ENCODE measurements at regions not wholly inside any gene's neighbourhood (a gene's known extent, or its start where the extent isn't known, plus 50 kb on each side); places are given as distances from the start of the nearest gene placed in this dataset.

DNA sequence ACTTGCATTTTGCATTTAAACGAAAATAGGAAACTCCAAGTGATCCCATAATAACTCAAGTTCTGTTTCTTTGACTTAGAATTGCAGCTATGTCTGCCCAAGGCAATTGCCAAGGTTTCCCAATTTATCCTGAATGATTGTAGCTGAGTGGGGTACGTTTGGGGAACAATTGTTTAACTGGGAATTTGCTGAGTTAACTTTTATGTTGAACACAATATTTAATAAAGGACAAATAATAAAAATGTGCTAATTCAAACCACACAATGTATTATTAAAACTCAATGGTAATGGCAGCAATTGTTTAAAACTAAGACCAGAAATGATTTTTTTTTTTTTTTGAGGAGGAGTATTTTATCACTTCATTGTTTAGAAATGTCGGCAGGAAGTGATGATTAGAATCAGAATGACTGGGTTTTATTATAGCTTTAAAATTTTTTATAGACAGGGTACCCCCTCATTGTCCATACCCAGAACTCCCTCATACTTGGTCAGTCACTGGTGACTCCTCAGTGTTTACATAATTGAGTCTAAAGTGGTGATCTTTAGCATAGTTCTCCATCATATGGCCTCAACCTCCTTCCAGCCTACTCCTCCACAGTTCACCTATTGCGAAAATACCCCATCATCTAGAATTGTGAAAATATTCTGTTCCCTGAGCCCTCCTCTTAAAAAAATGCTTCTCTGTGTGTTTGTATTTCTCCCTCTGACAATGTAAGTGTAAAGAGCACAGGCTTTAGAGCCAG is 389.2 kb upstream of the CITED2 start:
- 90% methylated on average over 3 of the region's 4 CpGs for WGBS
- H3K27ac ChIP-seq (ENCODE audit: low read depth, low read length) = no peak overlapping the region
- no peak overlapping the region for H3K4me3 ChIP-seq (ENCODE audit: low read length)

DNA sequence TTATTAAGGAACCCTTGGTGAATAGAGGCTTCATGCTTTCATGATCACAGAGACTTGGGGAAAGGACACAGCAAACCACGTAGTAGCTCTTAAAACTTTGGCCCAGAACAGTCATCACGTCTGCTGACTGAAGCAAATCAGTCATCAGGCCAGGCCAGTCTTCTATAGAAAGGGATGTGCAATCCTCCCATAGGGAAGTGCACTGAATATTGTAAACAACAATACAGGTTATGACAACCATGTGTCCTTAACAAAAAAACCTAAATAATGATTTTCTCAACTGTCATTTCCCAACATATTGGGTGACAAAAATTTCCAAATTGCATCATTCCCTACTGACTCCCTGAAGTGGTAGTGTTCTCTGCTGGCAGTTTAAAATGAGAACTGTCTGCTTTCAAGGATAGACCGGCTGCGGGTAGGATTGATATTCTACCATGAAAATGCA is 388.2 kb upstream of the CITED2 start:
- H3K4me3 ChIP-seq (ENCODE audit: low read length) = no peak overlapping the region
- H3K9me3 ChIP-seq (ENCODE audit: insufficient read depth, low read depth, low read length) = no peaks in the 10 kb centered on the region
- H3K36me3 ChIP-seq (ENCODE audit: insufficient read depth, low read length) = no peaks in the 10 kb centered on the region
- H3K27me3 ChIP-seq (ENCODE audit: insufficient read depth, low read length) = no peaks in the 10 kb centered on the region
- H3K4me1 ChIP-seq (ENCODE audit: insufficient read depth, low read length) = peaks cover 24% of the 10 kb centered on the region
- H3K9ac ChIP-seq (ENCODE audit: low read depth, low read length) = no peak overlapping the region
- WGBS = 79% methylated on average over 4 of the region's 4 CpGs
- no peak overlapping the region for H3K27ac ChIP-seq (ENCODE audit: low read depth, low read length)

More for the DNA sequence above, 389.2 kb upstream of the CITED2 start:
- H3K9me3 ChIP-seq (ENCODE audit: insufficient read depth, low read depth, low read length) = no peaks in the 10 kb centered on the region
- H3K9ac ChIP-seq (ENCODE audit: low read depth, low read length) = no peak overlapping the region
- peaks cover 26% of the 10 kb centered on the region for H3K4me1 ChIP-seq (ENCODE audit: insufficient read depth, low read length)
- no peaks in the 10 kb centered on the region for H3K36me3 ChIP-seq (ENCODE audit: insufficient read depth, low read length)
- H3K27me3 ChIP-seq (ENCODE audit: insufficient read depth, low read length) = no peaks in the 10 kb centered on the region

DNA sequence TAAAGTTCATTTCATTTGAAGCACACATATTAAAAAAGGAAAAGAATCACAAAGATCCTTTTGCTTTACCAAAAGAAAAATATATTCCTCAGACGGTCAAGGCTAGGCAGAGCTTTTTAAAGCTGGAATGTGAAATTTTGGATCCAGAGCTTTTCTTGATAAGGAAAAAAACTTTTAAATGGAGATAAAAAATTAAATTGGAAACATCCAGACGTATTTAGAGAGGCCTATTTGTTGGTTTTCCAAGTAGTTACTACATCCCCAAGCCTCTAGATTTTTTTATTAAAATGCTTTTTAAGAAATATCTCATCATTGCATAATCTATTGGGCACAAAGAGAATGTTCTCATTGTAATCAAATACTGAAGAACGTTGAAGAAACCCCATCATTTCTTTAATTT is 385.7 kb upstream of the CITED2 start:
- no peak overlapping the region for H3K27ac ChIP-seq (ENCODE audit: low read depth, low read length)
- no peak overlapping the region for H3K4me3 ChIP-seq (ENCODE audit: low read length)
- H3K36me3 ChIP-seq (ENCODE audit: insufficient read depth, low read length) = no peaks in the 10 kb centered on the region
- H3K9ac ChIP-seq (ENCODE audit: low read depth, low read length) = no peak overlapping the region
- peaks cover 18% of the 10 kb centered on the region for H3K4me1 ChIP-seq (ENCODE audit: insufficient read depth, low read length)
- 93% methylated on average over 2 of the region's 3 CpGs for WGBS
- H3K27me3 ChIP-seq (ENCODE audit: insufficient read depth, low read length) = no peaks in the 10 kb centered on the region
- no peaks in the 10 kb centered on the region for H3K9me3 ChIP-seq (ENCODE audit: insufficient read depth, low read depth, low read length)

DNA sequence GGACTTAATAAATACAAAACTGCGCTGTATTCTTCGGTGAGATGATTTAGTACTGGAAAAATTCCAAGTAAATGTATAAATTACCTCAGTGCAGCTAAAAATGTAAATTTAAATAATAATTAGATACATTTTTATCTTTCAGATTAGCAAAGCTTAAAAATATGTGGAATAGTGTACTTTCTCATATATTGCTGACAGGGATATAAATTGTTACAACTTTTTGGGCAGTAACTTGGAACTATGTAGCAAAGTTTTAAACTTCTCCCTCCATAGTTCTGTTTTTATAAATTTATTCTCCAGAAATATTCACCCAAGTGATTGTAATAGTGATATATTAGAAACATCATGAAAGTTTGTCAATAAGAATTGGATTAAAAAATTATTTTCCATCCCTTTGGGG is 384.6 kb upstream of the CITED2 start:
- Histone ChIP-seq H3K4me3 (ENCODE audit: low read length) (no peak overlapping the region), H3K9ac (ENCODE audit: low read depth, low read length) (no peak overlapping the region), H3K27ac (ENCODE audit: low read depth, low read length) (no peak overlapping the region), H3K36me3 (ENCODE audit: insufficient read depth, low read length) (no peaks in the 10 kb centered on the region), H3K4me1 (ENCODE audit: insufficient read depth, low read length) (peaks cover 9% of the 10 kb centered on the region; the same call in 1 of the 2 replicates), H3K27me3 (ENCODE audit: insufficient read depth, low read length) (no peaks in the 10 kb centered on the region), H3K9me3 (ENCODE audit: insufficient read depth, low read depth, low read length) (no peaks in the 10 kb centered on the region)
- no CpG with 5 or more reads among the region's 2 CpGs for WGBS

DNA sequence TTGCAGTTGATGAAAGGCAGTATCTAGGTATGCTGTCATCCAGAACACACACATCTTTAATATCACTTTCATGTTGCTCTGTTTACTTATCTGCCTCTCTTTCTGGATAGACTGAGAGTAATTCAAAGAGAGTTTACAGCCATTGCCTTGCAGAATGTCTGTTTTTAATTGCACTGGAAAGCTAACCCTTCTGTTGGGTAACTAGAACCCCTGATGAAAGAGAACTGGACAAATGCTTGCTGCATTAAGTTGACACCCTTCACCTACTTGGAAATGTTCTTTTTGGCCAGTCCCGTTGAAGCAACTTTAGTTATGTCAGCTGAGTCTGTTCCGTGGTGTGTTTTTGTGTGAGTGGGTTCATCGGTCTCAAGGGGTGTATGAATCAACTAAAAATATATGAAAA is 383.8 kb upstream of the CITED2 start:
- Histone ChIP-seq H3K36me3 (ENCODE audit: insufficient read depth, low read length) (no peaks in the 10 kb centered on the region), H3K9ac (ENCODE audit: low read depth, low read length) (no peak overlapping the region), H3K4me3 (ENCODE audit: low read length) (no peak overlapping the region), H3K27me3 (ENCODE audit: insufficient read depth, low read length) (no peaks in the 10 kb centered on the region), H3K27ac (ENCODE audit: low read depth, low read length) (no peak overlapping the region), H3K9me3 (ENCODE audit: insufficient read depth, low read depth, low read length) (no peaks in the 10 kb centered on the region), H3K4me1 (ENCODE audit: insufficient read depth, low read length) (peaks cover 17% of the 10 kb centered on the region; the same call in 1 of the 2 replicates)
- 85% methylated on average over 3 of the region's 3 CpGs for WGBS

DNA sequence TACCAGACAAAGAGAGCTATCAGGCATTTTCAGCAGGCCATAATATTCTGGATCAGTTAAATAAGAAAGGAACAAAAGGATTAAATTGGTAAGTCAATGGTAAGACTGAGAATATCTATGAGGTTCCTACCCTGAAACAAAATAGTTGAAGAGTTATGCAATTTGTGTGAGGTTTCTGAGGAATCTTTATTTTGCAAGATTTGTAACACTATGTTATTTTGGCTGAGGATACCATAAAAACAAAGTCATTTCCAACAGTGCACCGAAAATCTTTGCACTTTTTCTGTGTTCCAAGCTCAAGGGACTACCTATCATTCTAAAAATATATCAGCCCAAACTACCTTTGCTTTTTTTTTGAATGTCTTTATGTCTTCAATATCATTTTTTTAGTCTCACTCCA is 383.3 kb upstream of the CITED2 start:
- no peaks in the 10 kb centered on the region for H3K36me3 ChIP-seq (ENCODE audit: insufficient read depth, low read length)
- no peaks in the 10 kb centered on the region for H3K9me3 ChIP-seq (ENCODE audit: insufficient read depth, low read depth, low read length)
- H3K27me3 ChIP-seq (ENCODE audit: insufficient read depth, low read length) = no peaks in the 10 kb centered on the region
- no peak overlapping the region for H3K4me3 ChIP-seq (ENCODE audit: low read length)
- H3K27ac ChIP-seq (ENCODE audit: low read depth, low read length) = no peak overlapping the region
- peaks cover 17% of the 10 kb centered on the region; the same call in 1 of the 2 replicates for H3K4me1 ChIP-seq (ENCODE audit: insufficient read depth, low read length)
- no peak overlapping the region for H3K9ac ChIP-seq (ENCODE audit: low read depth, low read length)
- 95% methylated on average over 1 of the region's 1 CpG for WGBS

DNA sequence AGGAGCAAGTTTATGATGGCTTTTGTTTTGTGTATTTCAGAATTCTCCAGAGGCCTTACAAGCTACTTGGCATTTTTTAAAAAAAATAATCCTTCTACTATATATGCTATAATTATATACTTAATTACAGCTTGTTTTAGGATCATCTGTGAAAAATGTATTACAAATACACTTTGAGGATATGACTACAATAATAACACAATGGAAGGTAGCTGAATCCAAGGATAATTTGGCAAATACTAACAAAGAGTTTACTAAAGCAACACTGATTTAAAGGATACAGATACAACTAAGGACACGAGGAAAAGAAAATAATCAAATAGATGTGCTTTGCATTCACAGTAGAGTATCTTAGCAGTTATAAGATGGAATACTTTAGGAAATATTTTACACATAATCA is 381.9 kb upstream of the CITED2 start:
- no peak overlapping the region for H3K9ac ChIP-seq (ENCODE audit: low read depth, low read length)
- H3K9me3 ChIP-seq (ENCODE audit: insufficient read depth, low read depth, low read length) = no peaks in the 10 kb centered on the region
- WGBS = no CpG with 5 or more reads among the region's 1 CpG
- H3K4me1 ChIP-seq (ENCODE audit: insufficient read depth, low read length) = peaks cover 18% of the 10 kb centered on the region; the same call in 1 of the 2 replicates
- H3K36me3 ChIP-seq (ENCODE audit: insufficient read depth, low read length) = no peaks in the 10 kb centered on the region
- no peak overlapping the region for H3K27ac ChIP-seq (ENCODE audit: low read depth, low read length)
- no peaks in the 10 kb centered on the region for H3K27me3 ChIP-seq (ENCODE audit: insufficient read depth, low read length)
- no peak overlapping the region for H3K4me3 ChIP-seq (ENCODE audit: low read length)

DNA sequence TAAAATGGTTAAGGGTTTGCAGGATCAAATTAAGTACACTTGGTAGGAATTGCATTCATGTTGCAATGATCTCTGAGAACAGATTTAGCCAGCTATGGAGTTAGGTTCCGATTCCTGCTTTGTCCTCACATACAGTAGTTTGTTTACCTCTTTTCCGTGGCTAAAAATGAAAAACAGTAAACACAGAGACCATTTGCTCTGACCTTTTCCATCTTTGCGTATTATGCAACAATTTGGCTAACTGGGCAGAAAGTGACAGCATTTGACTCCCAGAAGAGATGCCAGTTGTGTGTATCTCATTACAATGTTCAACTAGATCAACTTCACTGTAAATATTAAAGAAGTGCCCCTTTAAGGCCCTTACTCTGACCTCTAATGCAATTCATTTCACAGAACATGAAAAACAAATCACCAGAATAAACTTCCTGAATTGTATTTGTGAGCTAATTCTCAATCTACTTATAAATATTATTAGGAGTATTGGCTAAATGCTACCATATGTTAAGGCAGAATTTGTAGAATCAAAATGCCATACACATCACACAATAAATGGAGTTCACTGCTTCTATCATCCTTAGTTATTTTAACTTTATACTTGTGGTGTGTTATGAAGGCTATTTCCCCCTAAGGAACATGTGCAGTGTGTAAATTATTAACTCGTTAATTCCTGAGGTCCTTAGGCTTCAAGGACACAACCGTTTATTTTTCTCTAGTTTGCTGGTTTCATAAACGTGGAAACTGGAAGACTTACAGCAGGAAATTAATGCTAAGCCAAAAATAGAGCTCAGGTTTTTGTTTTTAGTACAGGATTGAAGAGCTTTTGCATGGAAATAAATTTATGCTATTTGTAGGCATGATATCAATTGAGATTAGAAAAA is 380.7 kb upstream of the CITED2 start:
- Histone ChIP-seq H3K4me1 (ENCODE audit: insufficient read depth, low read length) (peaks cover 13% of the 10 kb centered on the region; the same call in 1 of the 2 replicates), H3K27me3 (ENCODE audit: insufficient read depth, low read length) (no peaks in the 10 kb centered on the region), H3K9ac (ENCODE audit: low read depth, low read length) (no peak overlapping the region), H3K4me3 (ENCODE audit: low read length) (no peak overlapping the region), H3K36me3 (ENCODE audit: insufficient read depth, low read length) (no peaks in the 10 kb centered on the region), H3K27ac (ENCODE audit: low read depth, low read length) (no peak overlapping the region), H3K9me3 (ENCODE audit: insufficient read depth, low read depth, low read length) (no peaks in the 10 kb centered on the region)
- WGBS = 87% methylated on average over 6 of the region's 6 CpGs

DNA sequence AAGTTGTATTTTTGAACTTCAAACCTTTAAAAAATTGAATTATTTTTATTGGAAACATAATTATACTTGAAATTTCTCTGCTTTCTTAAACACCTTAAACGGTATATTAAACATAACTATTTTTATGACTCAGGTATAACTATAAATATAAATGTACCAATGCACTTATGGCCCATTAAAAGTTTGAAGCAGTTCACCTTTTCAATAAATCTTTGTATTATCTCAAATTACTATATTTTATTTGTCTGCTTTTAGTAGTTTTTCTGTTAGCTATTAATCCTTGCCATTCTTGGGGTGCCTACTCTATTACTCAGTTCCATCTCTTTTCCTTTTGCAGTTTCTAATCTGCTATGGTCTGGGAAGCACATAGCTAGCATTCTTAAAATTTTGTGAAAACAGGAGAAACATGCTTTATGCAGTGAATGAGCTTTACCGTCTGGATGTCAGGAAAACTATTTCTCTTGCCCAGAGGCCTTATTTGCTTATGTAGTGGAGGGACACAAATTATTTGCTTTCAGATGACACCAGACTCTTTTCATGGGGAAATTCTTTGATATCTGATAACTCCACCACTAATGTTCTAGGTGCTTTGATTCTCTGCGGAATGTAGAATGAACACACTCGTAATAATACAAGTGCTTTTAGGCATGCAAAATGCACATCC is 378.9 kb upstream of the CITED2 start:
- Histone ChIP-seq H3K36me3 (ENCODE audit: insufficient read depth, low read length) (no peaks in the 10 kb centered on the region), H3K9me3 (ENCODE audit: insufficient read depth, low read depth, low read length) (no peaks in the 10 kb centered on the region)

DNA sequence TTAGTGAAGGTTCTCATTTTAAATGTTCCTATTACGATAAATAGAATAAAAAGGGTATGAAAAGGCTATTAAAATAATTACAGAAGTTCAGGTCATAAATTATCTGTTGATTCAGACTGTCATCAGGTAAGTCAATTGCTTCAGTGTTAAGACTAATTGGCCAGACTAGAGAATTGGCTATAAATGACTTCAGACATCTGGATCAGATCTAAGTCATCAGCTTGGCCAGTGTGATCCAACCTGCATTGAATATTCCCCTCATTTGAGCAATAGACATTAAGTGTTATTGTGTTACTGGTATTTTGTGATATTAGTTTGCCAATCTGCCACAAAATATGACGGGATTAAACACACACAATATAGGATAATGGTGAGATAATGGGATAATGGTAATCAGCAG is 377.6 kb upstream of the CITED2 start:
- H3K4me3 ChIP-seq (ENCODE audit: low read length) = no peak overlapping the region
- H3K27ac ChIP-seq (ENCODE audit: low read depth, low read length) = no peak overlapping the region
- WGBS = 97% methylated on average over 2 of the region's 2 CpGs
- H3K9me3 ChIP-seq (ENCODE audit: insufficient read depth, low read depth, low read length) = no peaks in the 10 kb centered on the region
- H3K4me1 ChIP-seq (ENCODE audit: insufficient read depth, low read length) = peaks cover 13% of the 10 kb centered on the region; the same call in 1 of the 2 replicates
- H3K27me3 ChIP-seq (ENCODE audit: insufficient read depth, low read length) = no peaks in the 10 kb centered on the region
- no peaks in the 10 kb centered on the region for H3K36me3 ChIP-seq (ENCODE audit: insufficient read depth, low read length)
- H3K9ac ChIP-seq (ENCODE audit: low read depth, low read length) = no peak overlapping the region

More for the DNA sequence above, 378.9 kb upstream of the CITED2 start:
- H3K9ac ChIP-seq (ENCODE audit: low read depth, low read length) = no peak overlapping the region
- no peak overlapping the region for H3K4me3 ChIP-seq (ENCODE audit: low read length)
- WGBS = 77% methylated on average over 3 of the region's 4 CpGs
- H3K4me1 ChIP-seq (ENCODE audit: insufficient read depth, low read length) = peaks cover 13% of the 10 kb centered on the region; the same call in 1 of the 2 replicates
- no peak overlapping the region; the same call in 1 of the 2 replicates for H3K27ac ChIP-seq (ENCODE audit: low read depth, low read length)
- no peaks in the 10 kb centered on the region for H3K27me3 ChIP-seq (ENCODE audit: insufficient read depth, low read length)

DNA sequence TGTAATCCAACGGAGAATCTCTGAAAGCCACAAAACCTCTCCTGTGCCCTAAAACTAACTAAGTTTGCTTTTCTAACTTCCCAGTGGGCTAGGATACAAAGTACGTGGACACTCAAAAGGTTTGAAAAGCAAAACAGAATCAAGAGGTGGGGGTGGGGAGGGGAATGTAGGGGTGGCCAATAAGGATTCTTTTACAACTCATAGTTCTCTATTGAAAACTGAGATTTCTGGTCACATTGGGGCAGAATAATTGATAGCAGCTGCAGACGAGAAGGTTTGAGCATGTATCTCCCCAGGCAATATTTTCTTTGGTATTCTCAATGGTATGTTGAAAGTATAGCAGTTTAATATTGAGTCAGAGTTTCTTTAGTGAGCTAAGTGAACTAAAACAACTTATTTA is 376.7 kb upstream of the CITED2 start:
- no peak overlapping the region for H3K27ac ChIP-seq (ENCODE audit: low read depth, low read length)
- H3K9me3 ChIP-seq (ENCODE audit: insufficient read depth, low read depth, low read length) = no peaks in the 10 kb centered on the region
- H3K9ac ChIP-seq (ENCODE audit: low read depth, low read length) = no peak overlapping the region
- no peaks in the 10 kb centered on the region for H3K36me3 ChIP-seq (ENCODE audit: insufficient read depth, low read length)
- peaks cover 13% of the 10 kb centered on the region; the same call in 1 of the 2 replicates for H3K4me1 ChIP-seq (ENCODE audit: insufficient read depth, low read length)
- 88% methylated on average over 3 of the region's 3 CpGs for WGBS
- no peak overlapping the region for H3K4me3 ChIP-seq (ENCODE audit: low read length)
- no peaks in the 10 kb centered on the region for H3K27me3 ChIP-seq (ENCODE audit: insufficient read depth, low read length)
